ENCODE measurements at regions not wholly inside any gene's neighbourhood (a gene's known extent, or its start where the extent isn't known, plus 50 kb on each side); places are given as distances from the start of the nearest gene placed in this dataset.

- TF ChIP-seq SIN3A (IDR thresholded peaks at IDR 0.05; ENCODE audit: borderline replicate concordance, insufficient read depth, low read depth, low read length) (no peak), TCF7L2 (IDR thresholded peaks at IDR 0.05; ENCODE audit: low read depth, low read length) (no peak), CTCF (IDR thresholded peaks at IDR 0.05) (no peak), POLR2AphosphoS5 (IDR thresholded peaks at IDR 0.05; ENCODE audit: low read depth, low read length) (no peak), REST (IDR thresholded peaks at IDR 0.05; ENCODE audit: insufficient read depth in 1 of 2, low read depth in 2 of 2, low read length in 1 of 2) (no peak)
- BruUV-seq (replicated peaks) = no TSS peak
- no peak for ATAC-seq
- Histone ChIP-seq H3K4me3 (ENCODE audit: low read depth in 2 of 2, low read length in 2 of 2) (no peak overlapping the region), H3K36me3 (ENCODE audit: control insufficient read depth, insufficient read depth, low read length) (no peaks in the 10 kb centered on the region), H3K4me1 (ENCODE audit: control insufficient read depth, insufficient read depth, low read length) (no peaks in the 10 kb centered on the region), H3K27me3 (ENCODE audit: control insufficient read depth, insufficient read depth, low read length) (no peaks in the 10 kb centered on the region), H3K27ac (ENCODE audit: low read length) (no peak overlapping the region), H3K9me3 (ENCODE audit: control insufficient read depth, insufficient read depth, low read depth, low read length) (no peaks in the 10 kb centered on the region)
- CTCF ChIA-PET = no interaction called here
- in situ Hi-C loops (cut with HindIII; ENCODE audit: low pct_unique_long_range_greater_than_20kb, low sequenced_read_pairs) = no loop called here
- intact Hi-C loops (cut with micrococcal nuclease; ENCODE audit: unreplicated experiment) = no loop called here
- DNase-seq (ENCODE audit: low read depth, low spot score) = no peak
- POLR2A ChIA-PET = no interaction called here
These were observed 268.2 kb upstream of the SOX4 start for GRCh38 chr6:21325201-21325856.

GRCh38 chr6:21327326-21328112 lies 266.0 kb upstream of the SOX4 start:
- CTCF ChIA-PET = no interaction called here
- H3K4me1 ChIP-seq (ENCODE audit: control insufficient read depth, insufficient read depth, low read length) = no peaks in the 10 kb centered on the region
- in situ Hi-C loops (cut with HindIII; ENCODE audit: low pct_unique_long_range_greater_than_20kb, low sequenced_read_pairs) (no loop called here), intact Hi-C loops (cut with micrococcal nuclease; ENCODE audit: unreplicated experiment) (no loop called here)
- POLR2A ChIA-PET = no interaction called here
- no peaks in the 10 kb centered on the region for H3K36me3 ChIP-seq (ENCODE audit: control insufficient read depth, insufficient read depth, low read length)
- H3K9me3 ChIP-seq (ENCODE audit: control insufficient read depth, insufficient read depth, low read depth, low read length) = no peaks in the 10 kb centered on the region
- ATAC-seq (no peak), DNase-seq (ENCODE audit: low read depth, low spot score) (no peak)
- H3K4me3 ChIP-seq (ENCODE audit: low read depth in 2 of 2, low read length in 2 of 2) = no peak overlapping the region
- H3K27ac ChIP-seq (ENCODE audit: low read length) = no peak overlapping the region
- no TSS peak for BruUV-seq (replicated peaks)
- no peaks in the 10 kb centered on the region for H3K27me3 ChIP-seq (ENCODE audit: control insufficient read depth, insufficient read depth, low read length)
- TF ChIP-seq SIN3A (IDR thresholded peaks at IDR 0.05; ENCODE audit: borderline replicate concordance, insufficient read depth, low read depth, low read length) (no peak), REST (IDR thresholded peaks at IDR 0.05; ENCODE audit: insufficient read depth in 1 of 2, low read depth in 2 of 2, low read length in 1 of 2) (no peak), TCF7L2 (IDR thresholded peaks at IDR 0.05; ENCODE audit: low read depth, low read length) (no peak), CTCF (IDR thresholded peaks at IDR 0.05) (no peak), POLR2AphosphoS5 (IDR thresholded peaks at IDR 0.05; ENCODE audit: low read depth, low read length) (no peak)
